ENCODE measurements at regions not wholly inside any gene's neighbourhood (a gene's known extent, or its start where the extent isn't known, plus 50 kb on each side); places are given as distances from the start of the nearest gene placed in this dataset.

DNA sequence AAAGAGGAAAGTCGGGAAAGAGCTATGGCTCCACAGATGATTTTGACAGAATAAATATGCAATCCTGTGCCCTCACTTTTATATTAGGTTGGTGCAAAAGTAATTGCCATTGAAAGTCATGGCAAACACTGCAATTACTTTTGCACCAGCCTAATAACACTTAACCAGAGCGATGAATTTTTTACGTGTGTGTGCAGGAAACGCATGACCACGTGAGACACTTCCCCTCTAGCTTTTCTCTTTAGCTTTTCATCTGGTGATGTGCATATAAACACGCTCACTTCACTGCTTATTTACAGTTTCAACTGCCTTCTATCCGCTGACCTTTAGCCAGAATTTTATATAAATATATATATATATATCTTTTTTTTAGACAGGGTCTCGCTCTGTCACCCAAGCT is 216.3 kb upstream of the PSMD7 start:
- Histone ChIP-seq H3K4me2 (ENCODE audit: low read length) (no peak overlapping the region), H4K20me1 (ENCODE audit: insufficient read depth, low read length) (no peaks in the 10 kb centered on the region), H3K36me3 (ENCODE audit: insufficient read depth, low read length) (no peaks in the 10 kb centered on the region), H3K4me3 (ENCODE audit: low read depth, low read length, poor library complexity, severe bottlenecking) (no peak overlapping the region), H3K4me1 (ENCODE audit: insufficient read depth, low read length, poor library complexity, severe bottlenecking) (no peaks in the 10 kb centered on the region), H3K9me3 (ENCODE audit: low read length) (peaks cover 4% of the 10 kb centered on the region; the same call in 1 of the 2 replicates), H3K79me2 (ENCODE audit: insufficient read depth, low read depth, low read length) (no peaks in the 10 kb centered on the region), H3K27ac (ENCODE audit: low read depth, low read length, poor library complexity, severe bottlenecking) (no peak overlapping the region), H3K9me2 (ENCODE audit: insufficient read depth, low read length) (no peaks in the 10 kb centered on the region), H2AFZ (ENCODE audit: low read length) (no peak overlapping the region)
- POLR2A ChIA-PET: no interaction called here
- TF ChIP-seq CTCF (conservative IDR thresholded peaks at IDR 0.05; ENCODE audit: low read length) (no peak), EZH2phosphoT487 (IDR thresholded peaks at IDR 0.05; ENCODE audit: borderline replicate concordance, low read depth, low read length) (no peak)
- BruUV-seq (replicated peaks): no TSS peak
- intact Hi-C loops (cut with micrococcal nuclease; ENCODE audit: unreplicated experiment): no loop called here
- CTCF ChIA-PET (ENCODE audit: unreplicated experiment): no interaction called here
- no peak for DNase-seq (ENCODE audit: low spot score)

DNA sequence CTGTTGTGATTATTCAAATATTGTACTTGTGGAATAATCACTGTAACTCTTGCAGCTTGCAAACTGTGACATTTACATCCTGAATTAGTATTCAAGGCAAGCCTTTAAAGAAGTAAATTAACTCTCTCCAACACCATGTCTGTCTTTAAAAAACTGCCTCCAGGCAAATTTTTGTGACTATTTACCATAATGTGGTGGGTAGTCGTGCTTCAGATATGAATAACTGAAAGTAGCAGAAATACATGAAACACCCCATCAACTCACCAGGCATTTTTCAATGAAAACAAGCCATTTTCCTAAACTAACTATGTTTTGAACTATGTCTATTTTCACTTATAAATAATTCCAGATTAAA is 217.4 kb upstream of the PSMD7 start:
- intact Hi-C loops (cut with micrococcal nuclease; ENCODE audit: unreplicated experiment): no loop called here
- H3K9me3 ChIP-seq (ENCODE audit: low read length): peaks cover 12% of the 10 kb centered on the region; the same call in 1 of the 2 replicates
- H2AFZ ChIP-seq (ENCODE audit: low read length): no peak overlapping the region
- no peak overlapping the region for H3K4me2 ChIP-seq (ENCODE audit: low read length)
- POLR2A ChIA-PET: no interaction called here
- no peaks in the 10 kb centered on the region for H3K4me1 ChIP-seq (ENCODE audit: insufficient read depth, low read length, poor library complexity, severe bottlenecking)
- BruUV-seq (replicated peaks): no TSS peak
- no peak overlapping the region for H3K4me3 ChIP-seq (ENCODE audit: low read depth, low read length, poor library complexity, severe bottlenecking)
- no peak for DNase-seq (ENCODE audit: low spot score)
- H3K36me3 ChIP-seq (ENCODE audit: insufficient read depth, low read length): no peaks in the 10 kb centered on the region
- TF ChIP-seq EZH2phosphoT487 (IDR thresholded peaks at IDR 0.05; ENCODE audit: borderline replicate concordance, low read depth, low read length) (no peak), CTCF (conservative IDR thresholded peaks at IDR 0.05; ENCODE audit: low read length) (no peak)
- H3K27ac ChIP-seq (ENCODE audit: low read depth, low read length, poor library complexity, severe bottlenecking): no peak overlapping the region
- CTCF ChIA-PET (ENCODE audit: unreplicated experiment): no interaction called here
- no peaks in the 10 kb centered on the region for H3K9me2 ChIP-seq (ENCODE audit: insufficient read depth, low read length)
- no peaks in the 10 kb centered on the region for H3K79me2 ChIP-seq (ENCODE audit: insufficient read depth, low read depth, low read length)
- H4K20me1 ChIP-seq (ENCODE audit: insufficient read depth, low read length): no peaks in the 10 kb centered on the region

- Histone ChIP-seq H3K36me3 (ENCODE audit: insufficient read depth, low read length) (no peaks in the 10 kb centered on the region), H3K27ac (ENCODE audit: low read depth, low read length, poor library complexity, severe bottlenecking) (no peak overlapping the region), H3K9me3 (ENCODE audit: low read length) (peaks cover 12% of the 10 kb centered on the region; the same call in 1 of the 2 replicates), H3K9me2 (ENCODE audit: insufficient read depth, low read length) (no peaks in the 10 kb centered on the region), H3K79me2 (ENCODE audit: insufficient read depth, low read depth, low read length) (no peaks in the 10 kb centered on the region), H3K4me3 (ENCODE audit: low read depth, low read length, poor library complexity, severe bottlenecking) (no peak overlapping the region), H2AFZ (ENCODE audit: low read length) (no peak overlapping the region), H4K20me1 (ENCODE audit: insufficient read depth, low read length) (no peaks in the 10 kb centered on the region), H3K4me2 (ENCODE audit: low read length) (no peak overlapping the region), H3K4me1 (ENCODE audit: insufficient read depth, low read length, poor library complexity, severe bottlenecking) (no peaks in the 10 kb centered on the region)
- ChIA-PET CTCF (ENCODE audit: unreplicated experiment) (no interaction called here), POLR2A (no interaction called here)
- no peak for TF ChIP-seq EZH2phosphoT487 (IDR thresholded peaks at IDR 0.05; ENCODE audit: borderline replicate concordance, low read depth, low read length)
- TF ChIP-seq CTCF (conservative IDR thresholded peaks at IDR 0.05; ENCODE audit: low read length): no peak
- BruUV-seq (replicated peaks): no TSS peak
- DNase-seq (ENCODE audit: low spot score): no peak
- intact Hi-C loops (cut with micrococcal nuclease; ENCODE audit: unreplicated experiment): no loop called here
Measured at GRCh38 chr16:74078511-74079231, 217.9 kb upstream of the PSMD7 start.

All from OCI-LY7 (cell line).